HL-60 (cell line): ENCODE measurements at regions not wholly inside any gene's neighbourhood (a gene's known extent, or its start where the extent isn't known, plus 50 kb on each side); places are given as distances from the start of the nearest gene placed in this dataset.
A peak's percentile ranks its signal among the peaks of the same experiment; 100 is the strongest.

ENCODE experiments used
- DNase-seq, 2 experiments: peaks; one replicate each; pipeline ENCODE4 v3.0.0-alpha.2; 2010 to 2020; ENCODE audit warnings: low read depth in 1 of 2, low spot score in 1 of 2
- H3K27ac ChIP-seq: fragments of 250-450 bp; sonication (Bioruptor Pico); replicated peaks from 2 replicates; pipeline ENCODE4 v1.5.1; 2020; ENCODE audit warnings: mild to moderate bottlenecking, moderate library complexity
- H3K27me3 ChIP-seq: fragments of 250-450 bp; sonication (Bioruptor Pico); 2 replicates; pipeline ENCODE4 v1.5.1; 2021; ENCODE audit warnings: mild to moderate bottlenecking, moderate library complexity; ENCODE audit not compliant: insufficient read depth, poor library complexity, severe bottlenecking
- H3K4me3 ChIP-seq: replicated peaks from 2 replicates; pipeline ENCODE4 v1.5.1; 2011; ENCODE audit warnings: mild to moderate bottlenecking, control low read depth, low read length; ENCODE audit not compliant: insufficient read depth
- CTCF ChIP-seq: IDR thresholded peaks from one replicate; pipeline ENCODE4 v1.5.1; 2011; ENCODE audit warnings: low read length, control low read depth, inconsistent platforms; ENCODE audit not compliant: insufficient read depth
- GABPA ChIP-seq: IDR thresholded peaks from 2 replicates; pipeline ENCODE4 v1.6.1; 2012; ENCODE audit warnings: low read depth
- POLR2AphosphoS5 ChIP-seq: IDR thresholded peaks from 2 replicates; pipeline ENCODE4 v1.6.1; 2012; ENCODE audit warnings: low read depth
- REST ChIP-seq: IDR thresholded peaks from 2 replicates; pipeline ENCODE4 v1.6.1; 2012; ENCODE audit warnings: low read depth; ENCODE audit not compliant: insufficient replicate concordance
- SPI1 ChIP-seq: IDR thresholded peaks from 2 replicates; pipeline ENCODE4 v1.6.1; 2012; ENCODE audit warnings: low read depth, mild to moderate bottlenecking, borderline replicate concordance

GRCh38 chr4:131426023-131426758 lies 1722.9 kb upstream of the PCDH10 start:
- no peak for TF ChIP-seq GABPA
- no peak for TF ChIP-seq REST
- TF ChIP-seq SPI1 = peak; percentile 9; the same call in 1 of the 2 replicates
- TF ChIP-seq CTCF = no peak
- no peak for TF ChIP-seq POLR2AphosphoS5
- H3K27me3 ChIP-seq = no peaks in the 10 kb centered on the region
- no peak overlapping the region for H3K27ac ChIP-seq
- H3K4me3 ChIP-seq = no peak overlapping the region
- peak in 1 of 2 experiments; percentile 8 for DNase-seq

GRCh38 chr4:131427000-131427399 lies 1722.1 kb upstream of the PCDH10 start:
- no peak overlapping the region for H3K27ac ChIP-seq
- H3K4me3 ChIP-seq = no peak overlapping the region
- no peak for DNase-seq
- TF ChIP-seq REST = no peak
- TF ChIP-seq SPI1 = no peak
- TF ChIP-seq GABPA = no peak
- no peak for TF ChIP-seq CTCF
- no peak for TF ChIP-seq POLR2AphosphoS5
- H3K27me3 ChIP-seq = no peaks in the 10 kb centered on the region

GRCh38 chr4:131430302-131430701 lies 1718.8 kb upstream of the PCDH10 start:
- no peak for TF ChIP-seq REST
- no peak for TF ChIP-seq POLR2AphosphoS5
- TF ChIP-seq CTCF = no peak
- TF ChIP-seq GABPA = no peak
- no peak for TF ChIP-seq SPI1
- H3K4me3 ChIP-seq = no peak overlapping the region
- no peak for DNase-seq

More at GRCh38 chr4:131430302-131430701, 1718.8 kb upstream of the PCDH10 start:
- no peaks in the 10 kb centered on the region for H3K27me3 ChIP-seq
- no peak overlapping the region for H3K27ac ChIP-seq
